Fibroblast of mammary gland (primary cell): ENCODE measurements at regions not wholly inside any gene's neighbourhood (a gene's known extent, or its start where the extent isn't known, plus 50 kb on each side); places are given as distances from the start of the nearest gene placed in this dataset.

Experiments used
- DNase-seq: peaks from one replicate; pipeline ENCODE4 v3.0.0-alpha.2; 2010; ENCODE audit warnings: low read depth
- H3K4me3 ChIP-seq: 2 replicates; pipeline ENCODE4 v1.5.1; 2011; ENCODE audit warnings: low read depth, mild to moderate bottlenecking, low read length, moderate library complexity; ENCODE audit not compliant: control insufficient read depth
- TF ChIP-seq, protein P1 (sequence below): conservative IDR thresholded peaks from 2 replicates; pipeline ENCODE4 v1.5.1; 2011; ENCODE audit warnings: low read depth, low read length, inconsistent platforms; ENCODE audit not compliant: control insufficient read depth, insufficient read depth

DNA sequence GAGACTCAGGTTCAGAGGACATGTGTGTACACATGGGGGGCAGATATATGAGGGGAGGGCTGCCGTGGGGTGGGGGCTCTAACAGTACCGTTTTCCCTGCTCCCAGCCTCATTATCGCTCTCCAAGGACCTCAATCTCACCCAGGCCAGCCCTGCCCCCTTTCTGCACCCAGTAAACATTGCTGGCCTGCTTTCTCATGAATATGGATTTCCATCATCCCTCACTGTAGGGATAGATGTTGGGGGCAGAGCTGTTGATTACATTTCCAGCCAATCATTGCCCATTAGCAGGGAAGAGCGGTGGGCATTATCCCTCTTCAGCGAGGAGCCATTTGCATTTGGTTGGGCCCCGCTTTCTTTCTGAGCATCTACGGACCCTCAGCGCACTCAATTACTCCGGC is 273.8 kb downstream of the RPS6KC1 start:
- no peak overlapping the region for H3K4me3 ChIP-seq
- DNase-seq = no peak
- TF ChIP-seq, protein P1, sequence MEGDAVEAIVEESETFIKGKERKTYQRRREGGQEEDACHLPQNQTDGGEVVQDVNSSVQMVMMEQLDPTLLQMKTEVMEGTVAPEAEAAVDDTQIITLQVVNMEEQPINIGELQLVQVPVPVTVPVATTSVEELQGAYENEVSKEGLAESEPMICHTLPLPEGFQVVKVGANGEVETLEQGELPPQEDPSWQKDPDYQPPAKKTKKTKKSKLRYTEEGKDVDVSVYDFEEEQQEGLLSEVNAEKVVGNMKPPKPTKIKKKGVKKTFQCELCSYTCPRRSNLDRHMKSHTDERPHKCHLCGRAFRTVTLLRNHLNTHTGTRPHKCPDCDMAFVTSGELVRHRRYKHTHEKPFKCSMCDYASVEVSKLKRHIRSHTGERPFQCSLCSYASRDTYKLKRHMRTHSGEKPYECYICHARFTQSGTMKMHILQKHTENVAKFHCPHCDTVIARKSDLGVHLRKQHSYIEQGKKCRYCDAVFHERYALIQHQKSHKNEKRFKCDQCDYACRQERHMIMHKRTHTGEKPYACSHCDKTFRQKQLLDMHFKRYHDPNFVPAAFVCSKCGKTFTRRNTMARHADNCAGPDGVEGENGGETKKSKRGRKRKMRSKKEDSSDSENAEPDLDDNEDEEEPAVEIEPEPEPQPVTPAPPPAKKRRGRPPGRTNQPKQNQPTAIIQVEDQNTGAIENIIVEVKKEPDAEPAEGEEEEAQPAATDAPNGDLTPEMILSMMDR = no peak

DNA sequence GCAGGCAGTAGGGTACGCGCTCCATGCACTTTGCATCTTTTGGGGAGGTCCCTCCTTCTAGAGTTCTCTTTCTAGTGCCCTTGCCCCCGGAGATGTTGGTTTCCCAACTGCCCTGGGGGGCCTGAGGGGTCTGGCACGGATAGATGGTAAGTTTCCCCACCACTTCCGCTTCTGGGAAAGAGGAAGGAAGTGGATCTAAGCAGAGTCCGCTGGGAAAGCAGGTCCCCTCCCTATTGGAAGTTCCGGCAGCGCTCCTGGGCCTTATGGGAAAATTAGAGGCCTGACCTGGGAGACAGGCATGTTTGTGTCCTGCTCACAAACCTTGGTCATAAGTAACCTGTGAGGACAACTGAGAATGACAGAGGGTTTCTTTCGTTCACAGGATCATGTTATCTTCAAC is 274.4 kb downstream of the RPS6KC1 start:
- H3K4me3 ChIP-seq = no peak overlapping the region
- TF ChIP-seq, protein P1 = no peak
- DNase-seq = no peak

GRCh38 chr1:213326281-213327016 is 275.4 kb downstream of the RPS6KC1 start:
- peak; percentile 49 for DNase-seq
- TF ChIP-seq, protein P1 = no peak
- no peak overlapping the region for H3K4me3 ChIP-seq

DNA sequence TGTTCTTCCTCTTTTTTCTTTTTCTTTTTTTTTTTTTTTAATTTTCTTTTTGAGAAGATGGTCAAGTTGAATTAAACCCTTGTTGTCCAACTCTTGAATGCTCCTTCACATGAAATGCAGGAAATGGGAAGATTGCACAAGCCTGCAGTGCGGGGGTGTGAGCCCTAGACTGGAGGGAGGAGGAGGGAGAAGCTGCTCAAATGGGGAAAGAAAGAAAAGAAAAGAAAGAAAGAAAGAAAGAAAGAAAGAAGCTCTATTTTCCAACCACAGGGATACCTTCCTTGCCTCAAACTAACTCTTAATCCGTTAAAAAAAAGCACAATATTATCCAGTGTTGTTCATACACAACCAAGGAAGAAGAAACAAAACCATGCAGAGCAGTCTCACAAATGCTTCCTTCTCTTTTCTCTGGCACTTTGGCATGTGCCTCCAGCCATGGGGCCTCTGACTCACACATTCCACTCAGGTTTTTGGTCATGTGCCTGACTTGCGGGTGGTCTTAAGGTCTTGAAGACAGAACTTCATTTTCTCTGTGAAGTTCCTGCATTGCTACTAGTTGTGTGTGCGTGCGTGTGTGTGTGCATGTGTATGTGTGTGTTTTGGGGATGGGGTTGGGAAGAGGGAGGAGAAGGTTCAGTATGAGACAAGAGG is 276.1 kb downstream of the RPS6KC1 start:
- TF ChIP-seq, protein P1 = no peak
- peak; percentile 89 for DNase-seq
- no peak overlapping the region for H3K4me3 ChIP-seq

GRCh38 chr1:213329406-213330008 is 278.5 kb downstream of the RPS6KC1 start:
- H3K4me3 ChIP-seq = no peak overlapping the region
- TF ChIP-seq, protein P1 = no peak

GRCh38 chr1:213330281-213330680 is 279.2 kb downstream of the RPS6KC1 start:
- no peak for DNase-seq
- TF ChIP-seq, protein P1 = no peak

More at GRCh38 chr1:213329406-213330008, 278.5 kb downstream of the RPS6KC1 start:
- DNase-seq = no peak

More at GRCh38 chr1:213330281-213330680, 279.2 kb downstream of the RPS6KC1 start:
- no peak overlapping the region for H3K4me3 ChIP-seq
